HL-60 (cell line): ENCODE measurements at regions not wholly inside any gene's neighbourhood (a gene's known extent, or its start where the extent isn't known, plus 50 kb on each side); places are given as distances from the start of the nearest gene placed in this dataset.

Experiments used
- DNase-seq, 2 experiments: peaks; one replicate each; pipeline ENCODE4 v3.0.0-alpha.2; 2010 to 2020; ENCODE audit warnings: low read depth in 1 of 2, low spot score in 1 of 2
- H3K27ac ChIP-seq: fragments of 250-450 bp; sonication (Bioruptor Pico); replicated peaks from 2 replicates; pipeline ENCODE4 v1.5.1; 2020; ENCODE audit warnings: mild to moderate bottlenecking, moderate library complexity
- H3K27me3 ChIP-seq: fragments of 250-450 bp; sonication (Bioruptor Pico); 2 replicates; pipeline ENCODE4 v1.5.1; 2021; ENCODE audit warnings: mild to moderate bottlenecking, moderate library complexity; ENCODE audit not compliant: insufficient read depth, poor library complexity, severe bottlenecking
- H3K4me3 ChIP-seq: replicated peaks from 2 replicates; pipeline ENCODE4 v1.5.1; 2011; ENCODE audit warnings: mild to moderate bottlenecking, control low read depth, low read length; ENCODE audit not compliant: insufficient read depth
- CTCF ChIP-seq: IDR thresholded peaks from one replicate; pipeline ENCODE4 v1.5.1; 2011; ENCODE audit warnings: low read length, control low read depth, inconsistent platforms; ENCODE audit not compliant: insufficient read depth
- GABPA ChIP-seq: IDR thresholded peaks from 2 replicates; pipeline ENCODE4 v1.6.1; 2012; ENCODE audit warnings: low read depth
- POLR2AphosphoS5 ChIP-seq: IDR thresholded peaks from 2 replicates; pipeline ENCODE4 v1.6.1; 2012; ENCODE audit warnings: low read depth
- REST ChIP-seq: IDR thresholded peaks from 2 replicates; pipeline ENCODE4 v1.6.1; 2012; ENCODE audit warnings: low read depth; ENCODE audit not compliant: insufficient replicate concordance
- SPI1 ChIP-seq: IDR thresholded peaks from 2 replicates; pipeline ENCODE4 v1.6.1; 2012; ENCODE audit warnings: low read depth, mild to moderate bottlenecking, borderline replicate concordance

GRCh38 chr6:47147836-47148344, 105.8 kb upstream of the ADGRF1 start:
- Histone ChIP-seq H3K27me3 (no peaks in the 10 kb centered on the region), H3K27ac (no peak overlapping the region), H3K4me3 (no peak overlapping the region)
- no peak for DNase-seq
- TF ChIP-seq CTCF (no peak), GABPA (no peak), SPI1 (no peak), POLR2AphosphoS5 (no peak), REST (no peak)

DNA sequence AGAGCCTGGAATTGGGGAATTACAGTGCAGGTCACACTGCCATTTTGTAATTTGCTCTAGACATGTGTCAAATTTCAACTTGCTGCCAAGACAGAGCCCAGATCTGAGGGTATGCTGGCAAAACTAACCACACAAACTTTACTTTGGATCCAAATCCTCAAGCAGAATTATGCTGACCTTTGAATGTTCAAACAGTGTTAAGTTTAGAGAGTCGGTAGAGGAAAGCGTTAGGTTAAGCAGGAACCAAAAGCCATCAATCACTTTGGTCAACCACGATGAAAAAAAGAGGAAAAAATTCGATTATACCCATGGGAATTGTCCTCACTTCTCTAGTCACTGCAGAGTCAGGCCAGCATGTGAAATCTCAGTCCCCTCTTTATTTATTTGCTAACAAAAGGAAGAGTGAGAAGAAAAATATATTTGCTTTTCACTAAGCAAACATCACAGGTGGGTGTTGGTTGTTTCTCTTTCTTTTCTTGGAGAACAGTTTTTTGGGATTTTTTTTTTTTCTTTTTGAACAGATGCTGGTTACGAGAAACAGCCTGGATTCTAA, 105.1 kb upstream of the ADGRF1 start:
- Histone ChIP-seq H3K27me3 (no peaks in the 10 kb centered on the region), H3K27ac (no peak overlapping the region), H3K4me3 (no peak overlapping the region)
- DNase-seq = no peak
- TF ChIP-seq GABPA (no peak), REST (no peak), POLR2AphosphoS5 (no peak)

GRCh38 chr6:47146431-47147174, 104.5 kb upstream of the ADGRF1 start:
- TF ChIP-seq POLR2AphosphoS5 (no peak), CTCF (no peak), GABPA (no peak), SPI1 (no peak), REST (no peak)
- DNase-seq = no peak
- no peak overlapping the region for H3K27ac ChIP-seq
- H3K27me3 ChIP-seq = no peaks in the 10 kb centered on the region
- no peak overlapping the region for H3K4me3 ChIP-seq
